HG02642 (cell line): ENCODE measurements at regions not wholly inside any gene's neighbourhood (a gene's known extent, or its start where the extent isn't known, plus 50 kb on each side); places are given as distances from the start of the nearest gene placed in this dataset.

Source experiments
- ATAC-seq: cut with Tn5 transposase; IDR thresholded peaks from one replicate; pipeline ENCODE4 v1.9.1; 2021; ENCODE audit warnings: mild to moderate bottlenecking; ENCODE audit not compliant: unreplicated experiment, poor library complexity

DNA sequence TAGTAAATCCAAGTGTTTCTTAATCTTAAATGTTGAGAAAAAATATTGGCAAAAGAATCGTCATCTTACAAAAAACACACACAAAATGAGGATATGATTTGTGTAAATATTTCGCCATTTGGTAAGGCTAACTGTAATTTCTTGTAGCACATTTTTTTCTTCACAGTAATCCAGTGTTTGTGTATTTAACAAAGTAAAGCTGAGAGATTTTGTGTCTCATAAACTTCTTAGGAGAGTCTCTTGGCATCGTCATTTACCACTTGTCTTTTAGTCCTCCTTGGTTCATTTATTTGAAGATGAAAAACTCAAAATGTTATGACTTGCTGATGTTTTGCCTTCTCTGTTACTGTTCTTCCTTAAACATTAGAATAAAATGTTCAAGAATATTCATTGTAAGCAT lies 326.7 kb upstream of the PITX2 start:
- ATAC-seq, result no peak

DNA sequence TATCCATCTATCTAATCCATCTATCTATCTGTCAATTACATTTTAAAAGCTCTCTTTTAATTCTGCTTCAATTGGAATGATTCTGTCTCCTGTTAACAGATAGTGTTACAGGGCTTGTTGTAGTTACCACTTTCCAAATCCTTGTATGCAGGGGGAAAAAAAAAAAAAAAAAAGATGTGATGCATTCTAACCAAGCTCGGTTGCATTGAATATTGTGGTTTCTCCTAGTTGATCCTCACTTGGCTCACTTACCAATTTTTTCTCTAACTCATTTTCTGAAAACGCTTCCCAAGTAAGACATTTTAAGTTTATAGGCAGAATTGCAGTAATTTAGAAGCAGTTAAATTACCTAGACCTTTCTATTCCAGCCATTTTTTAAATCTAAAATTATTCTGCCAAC lies 327.9 kb upstream of the PITX2 start:
- ATAC-seq, result no peak

DNA sequence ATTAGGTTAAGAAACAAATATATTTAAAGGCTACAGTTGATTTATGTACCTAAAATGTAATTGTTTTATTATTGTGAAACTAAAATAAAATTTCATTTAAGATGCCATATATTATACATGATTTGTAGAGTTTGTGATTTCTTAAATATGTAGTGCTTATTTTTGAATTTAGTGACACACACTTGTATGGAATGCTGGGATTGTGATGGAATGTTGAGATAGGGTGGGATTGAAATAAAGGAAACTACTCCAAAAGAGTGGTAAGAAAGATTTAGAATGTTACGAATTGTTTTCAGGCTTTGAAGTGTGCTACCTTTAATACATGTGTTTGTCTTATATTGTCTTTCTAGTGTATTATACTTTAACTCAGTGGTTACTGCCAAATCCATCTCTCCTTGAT lies 330.3 kb upstream of the PITX2 start:
- no peak for ATAC-seq

DNA sequence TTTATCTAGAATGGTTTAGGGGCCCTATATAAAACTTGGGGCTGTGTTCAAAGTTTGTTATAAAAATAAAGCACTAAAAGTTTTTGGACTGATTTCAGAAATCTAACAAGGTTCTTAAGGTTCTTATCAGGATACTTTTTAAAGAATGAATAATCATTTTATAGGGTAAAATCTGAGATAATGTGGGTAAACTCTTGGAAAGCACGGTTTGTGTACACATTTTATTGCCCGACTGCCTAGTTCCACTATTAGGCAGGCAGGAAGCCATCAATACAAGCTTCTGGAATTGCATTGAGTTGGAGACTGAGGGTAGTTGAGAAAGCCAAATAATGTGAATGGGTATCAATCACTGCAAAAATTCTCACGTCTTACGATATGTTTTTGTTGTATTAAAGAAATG lies 331.0 kb upstream of the PITX2 start:
- no peak for ATAC-seq

DNA sequence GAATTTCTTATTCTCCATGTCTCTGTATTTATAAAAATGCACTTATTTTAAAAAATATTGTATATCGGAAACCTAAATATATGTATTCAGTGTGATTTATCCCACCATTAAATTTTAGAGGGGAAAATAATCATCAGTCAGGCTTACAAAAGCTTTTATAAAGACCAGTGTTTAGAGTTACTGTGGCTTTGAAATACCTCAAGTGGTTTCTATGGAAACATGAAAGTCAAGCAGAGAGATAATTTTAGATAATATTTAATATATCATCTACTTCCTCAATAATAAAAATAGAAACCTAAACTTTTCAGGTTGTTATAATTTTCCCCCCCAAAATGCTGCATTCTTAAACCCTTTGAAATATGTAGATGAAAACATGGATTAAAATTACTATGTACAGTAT lies 332.9 kb upstream of the PITX2 start:
- ATAC-seq, result no peak

DNA sequence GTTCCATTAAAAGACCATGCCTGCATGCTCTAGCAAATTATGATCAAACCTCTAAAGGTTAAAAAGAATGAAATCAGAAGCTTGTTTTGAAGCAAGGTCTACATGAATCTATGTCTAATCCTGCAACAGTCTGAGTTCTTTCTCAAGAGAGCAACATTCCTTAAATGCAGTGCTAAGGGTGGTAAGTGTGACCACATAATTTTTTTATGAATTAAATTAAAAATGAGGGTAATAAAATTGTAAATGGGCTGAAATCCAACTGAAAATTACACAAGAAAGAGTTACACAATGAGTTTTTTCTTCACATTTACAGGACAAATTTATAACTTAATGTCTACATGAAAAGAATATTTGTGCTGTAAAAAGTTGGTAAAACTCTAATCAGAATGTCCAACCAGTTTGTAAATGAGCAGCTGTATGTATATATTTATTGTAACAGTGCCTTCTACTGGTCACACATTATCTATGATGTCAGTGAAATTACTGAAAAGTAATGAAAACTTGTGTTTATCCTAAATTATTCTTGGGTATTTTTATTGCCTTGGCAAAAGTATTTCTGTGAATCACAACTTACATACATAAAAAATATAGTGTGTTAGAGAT lies 336.3 kb upstream of the PITX2 start:
- no peak for ATAC-seq

DNA sequence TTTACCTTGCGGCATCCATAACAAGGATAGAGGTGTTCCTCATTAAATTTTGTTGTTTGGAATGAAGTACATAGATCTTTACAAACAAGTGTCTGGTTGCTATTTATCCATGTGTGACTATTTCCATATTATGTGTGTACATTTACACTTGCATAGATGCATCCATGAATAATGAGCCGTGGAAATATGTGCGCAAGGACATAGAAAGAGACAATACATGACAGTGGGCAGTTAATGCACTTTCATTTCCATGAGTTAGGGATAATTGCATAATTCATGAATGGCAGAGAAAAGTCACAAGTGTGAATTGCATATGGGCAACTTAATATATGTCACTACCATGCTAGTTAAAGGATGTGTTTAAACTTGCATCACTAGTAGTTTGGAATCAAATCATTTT lies 338.2 kb upstream of the PITX2 start:
- ATAC-seq, result no peak

DNA sequence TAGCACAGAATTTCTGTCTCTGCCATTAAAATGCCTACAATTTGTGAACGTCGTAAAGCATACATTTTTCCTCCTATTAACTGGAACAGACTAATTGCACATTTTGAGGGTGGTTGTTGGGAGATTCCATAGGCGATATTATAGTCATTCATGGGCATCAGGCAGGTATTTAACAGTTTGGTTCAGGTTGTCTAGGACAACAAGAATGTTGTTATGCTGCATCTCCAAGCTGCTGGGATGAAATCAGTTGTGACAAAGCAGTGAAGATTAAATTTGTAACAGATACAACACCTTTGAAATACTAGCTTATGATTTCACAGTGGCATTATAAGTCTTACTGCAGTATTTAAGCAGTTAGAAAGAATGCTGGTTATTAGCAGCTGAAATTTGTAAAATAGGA lies 339.7 kb upstream of the PITX2 start:
- no peak for ATAC-seq

DNA sequence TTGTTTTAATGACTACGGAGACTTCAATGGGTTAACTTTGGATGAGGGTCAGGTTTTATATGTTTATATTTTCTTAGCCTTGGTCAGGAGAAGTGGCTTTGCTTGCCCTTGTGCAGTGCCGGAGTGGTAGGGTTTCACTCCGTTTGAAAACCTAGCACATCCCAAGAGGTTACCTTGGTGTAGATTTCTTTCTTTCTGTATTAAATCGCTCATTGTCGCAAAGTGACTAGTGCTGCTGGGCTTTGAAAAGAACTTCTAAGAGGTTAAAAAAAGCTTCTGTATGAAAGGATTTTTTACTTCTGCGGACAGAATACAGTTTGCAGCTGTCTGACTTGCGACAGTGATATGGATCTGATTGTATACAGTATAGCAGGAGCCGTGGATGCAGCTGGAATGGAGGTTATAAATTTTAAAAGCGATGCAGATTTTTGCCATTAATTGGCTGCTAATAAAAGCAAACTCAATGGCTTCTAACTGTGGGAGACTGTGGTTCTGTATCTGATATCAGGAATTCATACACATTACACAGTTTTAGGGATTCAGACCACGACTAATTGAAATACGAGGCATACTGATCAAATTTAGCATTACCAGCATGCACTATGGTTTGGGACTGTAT lies 340.9 kb upstream of the PITX2 start:
- no peak for ATAC-seq

DNA sequence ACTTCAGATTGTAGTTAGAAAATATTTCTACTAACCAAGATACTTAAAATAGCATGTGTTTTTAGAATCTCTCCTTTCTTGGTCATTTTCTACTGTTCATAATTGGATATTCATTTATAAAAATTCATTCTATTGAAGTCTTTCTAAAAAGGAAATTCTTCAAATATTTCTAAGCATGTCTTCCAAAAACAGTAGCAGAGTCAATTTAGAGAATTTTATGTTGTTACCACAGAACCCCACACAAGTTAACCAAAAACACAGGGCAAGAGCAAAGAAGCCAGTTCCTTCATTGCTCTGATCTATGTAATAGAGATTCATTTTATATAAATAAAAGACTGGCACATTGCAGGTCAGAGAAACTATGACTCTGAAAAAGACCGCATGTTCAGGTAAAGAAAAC lies 345.1 kb upstream of the PITX2 start:
- no peak for ATAC-seq

DNA sequence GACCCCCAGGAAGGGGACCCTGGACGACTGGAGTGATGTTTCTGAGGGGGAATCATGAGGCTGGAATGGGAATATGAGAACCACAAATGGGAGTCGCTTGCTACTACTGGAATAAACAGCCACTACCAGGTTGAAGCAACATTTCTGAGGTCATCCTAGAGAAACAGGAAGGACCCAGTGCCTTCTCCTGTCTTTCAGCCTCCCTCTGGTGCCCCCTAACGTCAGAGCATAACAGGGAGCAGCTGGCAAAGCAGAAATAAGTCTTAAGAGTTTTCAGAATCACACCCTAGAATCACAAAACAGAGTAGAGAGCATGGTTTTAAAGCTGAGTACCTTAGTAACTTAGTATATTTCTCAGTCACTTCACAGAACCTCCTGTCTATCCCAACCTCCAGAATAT lies 347.8 kb upstream of the PITX2 start:
- no peak for ATAC-seq

DNA sequence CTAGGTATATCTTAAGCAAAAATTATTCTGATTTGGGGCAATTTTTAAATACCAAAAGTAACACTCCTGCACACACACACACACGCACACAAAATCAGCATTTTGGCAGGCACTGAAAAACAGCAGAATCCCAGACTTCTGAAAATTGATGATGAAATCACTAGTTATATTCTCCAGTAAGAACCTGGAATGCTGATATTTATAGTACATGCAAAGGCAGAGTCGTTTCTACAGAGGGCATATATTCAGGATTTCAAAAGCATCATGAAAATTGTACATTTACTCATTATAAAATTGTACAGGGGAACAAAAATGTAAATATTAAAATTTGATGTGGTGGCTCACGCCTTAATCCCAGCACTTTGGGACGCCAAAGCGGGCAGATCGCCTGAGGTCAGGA lies 352.5 kb upstream of the PITX2 start:
- ATAC-seq, result no peak

DNA sequence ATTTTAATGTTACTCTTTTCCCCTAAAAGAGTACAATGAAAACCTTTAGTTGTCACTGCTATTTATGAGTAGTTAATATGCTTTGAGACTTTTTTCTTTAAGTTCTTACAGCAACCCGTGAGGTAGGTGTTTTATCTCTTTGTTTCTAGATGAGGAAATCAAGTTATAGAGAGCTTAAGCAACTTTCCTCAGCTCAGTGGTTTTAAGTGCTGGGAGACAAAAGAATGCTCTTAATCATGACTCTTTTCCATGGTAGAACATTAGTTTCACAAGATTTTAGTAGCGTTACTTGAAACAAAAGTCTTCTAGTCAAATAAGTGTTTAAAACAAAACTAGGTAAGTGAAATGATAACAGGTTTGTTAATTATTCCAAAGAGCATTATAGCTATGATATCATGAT lies 354.7 kb upstream of the PITX2 start:
- no peak for ATAC-seq

DNA sequence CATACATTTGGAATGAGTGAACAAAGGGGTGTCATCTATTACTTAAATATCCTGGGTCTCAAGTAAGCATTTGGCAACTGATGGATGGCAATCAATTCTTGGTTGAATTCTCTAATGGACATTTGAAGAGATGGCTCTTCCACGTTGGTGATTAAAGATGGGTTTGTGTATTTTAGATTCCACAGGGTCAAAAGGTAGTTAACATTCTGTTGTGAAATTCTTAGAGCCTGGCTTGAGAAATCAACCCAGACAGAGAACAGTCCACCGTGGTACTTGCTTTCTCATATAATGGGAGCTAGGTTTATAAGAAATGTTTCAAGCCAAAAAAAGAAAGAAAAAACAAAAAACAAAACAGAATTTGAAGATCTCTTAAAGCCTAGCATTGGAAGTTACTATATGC lies 355.9 kb upstream of the PITX2 start:
- no peak for ATAC-seq

DNA sequence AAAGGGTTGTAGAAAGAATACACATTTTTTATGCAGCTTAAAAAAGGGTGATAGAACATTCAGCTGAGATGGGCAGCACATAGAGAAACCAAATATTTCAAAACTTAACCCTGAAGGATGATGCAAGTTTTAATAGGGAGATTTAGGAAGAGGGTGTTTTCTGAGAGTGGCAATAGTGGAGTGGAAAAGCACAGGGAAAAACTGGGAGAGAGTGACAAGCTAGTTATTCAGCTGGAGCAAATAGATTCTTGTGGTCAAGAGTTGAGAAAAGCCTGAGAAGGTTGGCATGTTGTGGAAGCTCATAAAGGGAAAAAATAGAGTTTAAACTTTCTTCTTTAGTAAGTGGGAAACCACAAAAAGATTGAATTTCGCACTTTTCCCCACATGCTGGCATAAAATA lies 359.6 kb upstream of the PITX2 start:
- no peak for ATAC-seq

DNA sequence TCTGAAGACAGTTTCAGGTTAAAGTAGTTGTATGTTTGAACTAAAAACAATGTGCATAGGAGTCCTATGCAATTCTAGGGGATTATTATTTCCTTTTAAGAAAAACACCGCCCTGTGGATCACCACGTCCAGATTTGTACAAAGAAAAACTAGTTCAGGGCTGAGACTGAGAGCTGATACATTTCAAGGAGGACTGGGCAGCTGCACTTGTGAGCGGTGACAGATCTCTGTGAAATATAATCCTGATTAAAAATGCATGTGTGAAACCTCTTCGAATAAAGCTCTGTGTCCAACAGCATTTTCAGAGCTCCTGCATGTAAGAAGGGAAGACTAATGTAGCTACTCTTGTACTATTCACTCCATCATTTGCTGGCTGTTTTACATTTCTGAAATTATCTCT lies 365.8 kb upstream of the PITX2 start:
- no peak for ATAC-seq

DNA sequence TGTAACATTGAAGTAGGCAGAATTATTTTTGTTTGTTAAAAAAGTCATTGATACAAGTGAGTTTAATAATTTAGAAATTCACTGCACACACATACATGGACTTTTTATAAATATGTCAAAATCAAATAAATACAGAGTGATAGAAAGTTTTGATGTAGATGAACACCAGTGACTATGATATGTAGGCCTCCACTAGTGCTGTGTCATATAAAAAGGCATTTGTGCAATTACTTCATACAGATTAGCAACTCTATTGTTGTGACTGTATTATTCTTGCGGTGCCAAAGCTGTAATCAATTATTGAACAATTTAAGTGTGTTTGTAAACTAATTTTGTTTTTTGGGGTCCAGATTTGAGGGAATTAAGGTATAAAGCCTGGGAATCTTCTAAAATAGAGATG lies 366.2 kb upstream of the PITX2 start:
- no peak for ATAC-seq

DNA sequence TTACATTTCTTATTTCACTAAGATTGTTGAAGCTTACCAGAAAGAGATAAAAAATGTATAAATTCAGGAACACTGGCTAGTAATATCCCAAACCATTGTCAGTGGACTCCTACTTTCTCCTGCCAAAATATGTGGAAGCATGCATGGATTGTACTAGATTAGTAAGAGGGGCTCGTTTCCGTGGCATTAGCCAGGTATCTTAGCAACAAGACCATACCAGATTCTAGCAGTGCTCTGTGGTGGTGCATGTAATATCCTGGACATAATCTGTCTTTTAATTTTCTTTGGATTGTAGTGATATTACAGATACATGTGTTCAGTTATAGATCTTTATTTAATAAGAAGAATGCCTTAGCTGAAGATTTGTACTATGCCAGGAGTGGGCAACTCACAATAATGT lies 371.9 kb upstream of the PITX2 start:
- ATAC-seq, result no peak

DNA sequence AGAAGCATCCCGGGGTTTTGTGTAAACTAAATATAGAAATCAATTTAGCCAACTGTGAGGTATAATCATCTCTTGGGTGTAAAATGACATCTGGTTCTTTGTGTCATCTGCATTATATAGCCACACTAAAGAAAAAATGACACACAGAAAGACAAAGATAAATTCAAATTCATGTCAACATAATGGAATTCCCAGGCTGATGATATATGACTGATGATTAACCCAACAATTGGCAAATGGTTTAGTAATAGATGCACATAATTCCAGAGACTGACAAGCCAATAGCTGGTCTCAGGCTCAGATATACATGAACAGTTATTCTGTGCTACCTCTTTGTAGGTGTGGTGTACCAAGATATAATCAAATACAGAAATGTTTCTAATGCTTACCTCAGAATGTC lies 375.4 kb upstream of the PITX2 start:
- no peak for ATAC-seq

DNA sequence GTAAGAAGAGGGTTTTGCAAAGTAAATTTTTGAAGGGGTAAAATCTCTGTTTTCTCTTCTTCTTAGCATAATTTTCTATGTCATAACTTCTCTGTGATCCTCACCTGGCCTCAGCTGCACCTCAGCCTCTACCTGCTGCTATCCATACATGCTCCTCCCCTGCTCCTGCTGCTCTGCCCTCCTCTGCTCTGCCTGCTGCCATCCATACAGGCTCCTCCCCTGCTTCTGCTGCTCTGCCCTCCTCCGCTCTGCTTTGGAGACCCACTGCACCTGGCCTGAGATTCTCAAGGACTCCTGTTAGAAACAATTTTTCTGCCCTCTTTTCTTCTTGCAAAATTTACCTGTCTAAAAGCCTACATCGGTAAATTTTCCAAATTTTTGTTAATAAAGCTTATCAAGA lies 388.6 kb upstream of the PITX2 start:
- ATAC-seq, result no peak

DNA sequence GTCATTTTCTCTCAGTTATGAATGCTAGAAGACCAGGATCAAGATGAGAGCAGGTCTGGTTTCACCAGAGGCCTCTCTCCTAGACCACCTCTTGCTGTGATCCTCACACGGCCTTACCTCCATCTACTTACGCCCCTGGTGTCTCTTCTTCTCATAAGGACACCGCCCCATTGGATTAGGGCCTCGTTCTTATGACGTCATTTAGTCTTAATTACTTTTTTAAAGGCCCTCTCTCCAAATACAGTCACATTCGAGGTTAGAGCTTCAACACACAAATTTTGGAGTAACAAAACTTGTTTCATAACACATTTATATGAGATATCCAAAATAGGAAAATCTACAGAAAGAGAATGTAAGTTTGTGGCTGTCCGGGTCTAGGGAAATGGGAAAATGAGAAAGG lies 391.0 kb upstream of the PITX2 start:
- ATAC-seq, result no peak

DNA sequence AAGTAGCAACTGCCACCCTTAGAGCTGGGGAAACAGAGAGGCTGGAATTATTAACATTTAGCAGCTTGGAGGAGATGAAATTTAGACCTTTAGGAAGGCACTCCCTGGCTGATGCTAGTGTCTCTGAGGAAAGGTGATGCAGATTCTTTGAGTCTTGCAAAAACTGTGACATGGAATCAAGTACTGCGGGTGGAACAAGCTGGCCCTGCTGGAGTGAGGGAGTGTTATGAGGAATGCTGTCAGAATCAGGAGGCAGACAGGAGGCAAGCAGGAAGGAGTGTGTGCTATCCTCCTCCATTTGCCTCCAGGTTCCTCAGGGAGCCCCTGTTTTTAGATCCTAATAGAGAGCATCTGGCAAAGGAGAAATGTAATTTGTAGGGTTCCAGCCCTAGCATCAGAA lies 391.7 kb upstream of the PITX2 start:
- ATAC-seq, result no peak

DNA sequence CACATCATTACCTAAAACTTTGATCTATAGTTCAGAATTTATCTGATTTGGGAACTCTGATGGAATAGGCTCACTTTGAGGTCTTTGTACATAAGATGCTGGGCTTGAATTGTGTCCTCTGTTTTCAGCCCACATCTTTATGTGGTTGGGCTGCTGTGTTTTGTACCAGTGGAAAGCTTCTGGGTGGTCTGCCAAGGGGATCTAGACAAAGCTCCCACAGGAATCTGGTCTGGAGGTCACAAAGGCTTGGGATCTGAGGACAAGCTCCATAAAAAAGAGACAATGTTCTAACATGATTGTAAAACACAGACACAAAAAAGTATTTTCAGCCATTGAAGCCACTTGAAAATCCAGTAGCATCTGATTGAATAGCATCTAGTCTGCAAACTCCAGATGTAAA lies 393.5 kb upstream of the PITX2 start:
- ATAC-seq, result no peak
